SK-N-MC (cell line): ENCODE measurements at regions not wholly inside any gene's neighbourhood (a gene's known extent, or its start where the extent isn't known, plus 50 kb on each side); places are given as distances from the start of the nearest gene placed in this dataset.

ENCODE experiments used
- EZH2 ChIP-seq: fragments of 200-600 bp; sonication (generic); IDR thresholded peaks from one replicate; pipeline ENCODE4 v1.6.1; 2017; ENCODE audit warnings: antibody characterized with exemption
- POLR2AphosphoS5 ChIP-seq: IDR thresholded peaks from 2 replicates; pipeline ENCODE4 v1.6.1; 2012; ENCODE audit warnings: mild to moderate bottlenecking, low read depth, low read length, borderline replicate concordance

GRCh38 chr14:98382662-98383061, 889.3 kb downstream of the BCL11B start:
- no peak for TF ChIP-seq EZH2
- TF ChIP-seq POLR2AphosphoS5, result no peak
